Naive thymus-derived CD8-positive, alpha-beta T cell (primary cell): ENCODE measurements at regions not wholly inside any gene's neighbourhood (a gene's known extent, or its start where the extent isn't known, plus 50 kb on each side); places are given as distances from the start of the nearest gene placed in this dataset.

Experiments
- ATAC-seq, 2 donors: fragments of 150-1000 bp; cut with Tn5 transposase in 1 of 2; sonication (Bioruptor Pico), chemical (Tn5 transposase) in 1 of 2; 1 replicate in 1 of 2; 2 replicates in 1 of 2; pipeline ENCODE4 v1.10.0; 2021; ENCODE audit warnings: mild to moderate bottlenecking in 2 of 2, moderate library complexity in 2 of 2
- POLR2A ChIA-PET: fragments of 350-600 bp; sonication (Branson Sonifier 250); formaldehyde crosslinking; loops from one replicate; lab custom pipeline; 2021; ENCODE audit warnings: antibody characterized with exemption; lab: Charles Lee
- DNase-seq, 10 donors: peaks; one replicate each; pipeline versions ENCODE4 v3.0.0 to v3.0.0-alpha.2; 2020 to 2022
- H3K27ac Mint-ChIP-seq, 10 donors: one replicate each; pipeline ENCODE4 v1.8.0; 2020 to 2022; ENCODE audit warnings: mild to moderate bottlenecking in 10 of 10, mixed read lengths in 10 of 10, moderate library complexity in 4 of 10, inconsistent platforms in 1 of 10
- H3K27me3 Mint-ChIP-seq, 5 donors: one replicate each; pipeline ENCODE4 v1.8.0; 2021 to 2022; ENCODE audit warnings: mixed read lengths in 5 of 5
- H3K36me3 Mint-ChIP-seq, 3 donors: one replicate each; pipeline ENCODE4 v1.8.0; 2020 to 2022; ENCODE audit warnings: mixed read lengths in 3 of 3, mild to moderate bottlenecking in 2 of 3, inconsistent platforms in 1 of 3
- H3K4me1 Mint-ChIP-seq, 4 donors: one replicate each; pipeline ENCODE4 v1.8.0; 2021 to 2022; ENCODE audit warnings: mixed read lengths in 4 of 4
- H3K4me3 Mint-ChIP-seq, 10 donors: one replicate each; pipeline ENCODE4 v1.8.0; 2020 to 2022; ENCODE audit warnings: mild to moderate bottlenecking in 10 of 10, mixed read lengths in 10 of 10, moderate library complexity in 6 of 10, inconsistent platforms in 1 of 10
- H3K9me3 Mint-ChIP-seq, 9 donors: one replicate each; pipeline ENCODE4 v1.8.0; 2020 to 2022; ENCODE audit warnings: mixed read lengths in 9 of 9, mild to moderate bottlenecking in 3 of 9, inconsistent platforms in 1 of 9, moderate library complexity in 1 of 9

DNA sequence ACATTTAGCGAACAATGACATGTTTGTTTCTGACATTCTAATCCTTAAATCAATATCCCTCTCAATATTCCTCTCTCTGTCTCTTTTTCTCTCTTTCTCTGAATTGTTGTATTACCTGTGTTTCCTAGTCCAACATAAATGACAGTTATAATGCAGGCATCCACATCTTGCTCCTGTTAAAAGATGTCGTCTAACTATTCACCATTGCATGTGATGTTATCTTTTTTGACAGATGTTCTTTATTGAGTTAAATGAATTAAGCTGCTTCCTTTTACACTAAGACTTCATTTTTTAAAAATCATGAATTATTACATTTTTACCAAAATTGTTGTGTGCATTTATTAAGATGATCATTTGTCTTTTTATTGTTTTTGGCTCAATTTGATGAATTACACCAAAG lies 527.5 kb downstream of the PRR16 start:
- no peak for DNase-seq
- H3K36me3 Mint-ChIP-seq: no peaks in the 10 kb centered on the region
- H3K27me3 Mint-ChIP-seq: no peaks in the 10 kb centered on the region
- no peak overlapping the region for H3K4me3 Mint-ChIP-seq
- POLR2A ChIA-PET: no interaction called here
- H3K4me1 Mint-ChIP-seq: no peaks in the 10 kb centered on the region
- peaks cover 0 to 9% (median 0%) of the 10 kb centered on the region in 9 donors for H3K9me3 Mint-ChIP-seq
- no peak overlapping the region for H3K27ac Mint-ChIP-seq
- ATAC-seq: no peak

DNA sequence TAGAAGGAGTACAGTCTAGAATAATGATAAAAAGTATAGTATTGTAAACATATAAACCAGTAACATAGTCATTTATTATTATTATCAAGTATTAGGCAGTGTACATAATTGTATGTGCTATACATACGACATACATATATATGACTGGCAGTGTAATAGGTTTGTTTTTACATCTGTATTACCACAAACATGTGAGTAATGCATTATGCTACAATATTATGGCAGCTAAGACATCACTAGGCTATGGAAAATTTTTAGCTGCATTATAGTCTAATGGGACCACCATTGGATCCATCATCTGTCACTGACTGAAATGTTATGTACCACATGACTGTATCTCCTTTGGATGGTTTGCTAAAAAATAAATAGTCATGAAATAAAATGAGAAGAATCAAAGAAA lies 530.0 kb downstream of the PRR16 start:
- Mint-ChIP-seq H3K36me3 (no peaks in the 10 kb centered on the region), H3K4me1 (no peaks in the 10 kb centered on the region), H3K27me3 (no peaks in the 10 kb centered on the region), H3K27ac (no peak overlapping the region), H3K9me3 (peaks cover 0 to 9% (median 0%) of the 10 kb centered on the region in 9 donors), H3K4me3 (no peak overlapping the region)
- DNase-seq: no peak
- no peak for ATAC-seq
- POLR2A ChIA-PET: no interaction called here

DNA sequence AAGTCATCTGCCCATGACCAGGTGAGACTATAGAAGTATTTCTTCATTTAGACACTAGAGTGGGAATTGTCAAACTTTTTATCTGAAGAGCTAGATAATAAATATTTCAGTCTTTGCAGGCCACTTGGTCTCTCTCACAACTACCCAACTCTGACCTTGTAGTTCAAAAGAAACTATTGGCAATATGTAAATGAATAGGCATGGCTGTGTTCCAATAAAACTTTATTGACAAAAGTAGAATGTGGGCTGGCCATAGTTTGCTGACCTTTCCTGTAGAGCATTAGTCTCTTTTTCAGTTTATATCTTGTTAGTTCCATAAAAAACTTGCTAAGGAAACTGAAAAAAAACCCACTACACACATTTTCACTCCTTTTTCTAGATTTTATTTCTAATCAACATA lies 535.5 kb downstream of the PRR16 start:
- H3K36me3 Mint-ChIP-seq: no peaks in the 10 kb centered on the region
- H3K27me3 Mint-ChIP-seq: no peaks in the 10 kb centered on the region
- H3K27ac Mint-ChIP-seq: no peak overlapping the region
- ATAC-seq: no peak
- H3K4me3 Mint-ChIP-seq: no peak overlapping the region
- H3K4me1 Mint-ChIP-seq: no peaks in the 10 kb centered on the region
- DNase-seq: no peak
- POLR2A ChIA-PET: no interaction called here
- peaks cover 0 to 10% (median 2%) of the 10 kb centered on the region in 9 donors for H3K9me3 Mint-ChIP-seq

- no peaks in the 10 kb centered on the region for H3K27me3 Mint-ChIP-seq
- POLR2A ChIA-PET: no interaction called here
These were observed 542.1 kb downstream of the PRR16 start for GRCh38 chr5:121006217-121006616.

GRCh38 chr5:121008041-121008440 lies 543.9 kb downstream of the PRR16 start:
- no peak for DNase-seq
- H3K4me1 Mint-ChIP-seq: no peaks in the 10 kb centered on the region
- no peak overlapping the region for H3K27ac Mint-ChIP-seq
- no peaks in the 10 kb centered on the region for H3K27me3 Mint-ChIP-seq
- ATAC-seq: no peak
- POLR2A ChIA-PET: no interaction called here
- no peaks in the 10 kb centered on the region for H3K36me3 Mint-ChIP-seq
- peak overlapping the region in 1 of 10 donors; percentile 55 for H3K4me3 Mint-ChIP-seq
- H3K9me3 Mint-ChIP-seq: peaks cover 0 to 15% (median 2%) of the 10 kb centered on the region in 9 donors

More at GRCh38 chr5:121006217-121006616, 542.1 kb downstream of the PRR16 start:
- peaks cover 0 to 15% (median 2%) of the 10 kb centered on the region in 9 donors for H3K9me3 Mint-ChIP-seq
- no peaks in the 10 kb centered on the region for H3K4me1 Mint-ChIP-seq
- DNase-seq: no peak
- no peak for ATAC-seq
- H3K36me3 Mint-ChIP-seq: no peaks in the 10 kb centered on the region
- H3K27ac Mint-ChIP-seq: no peak overlapping the region
- H3K4me3 Mint-ChIP-seq: no peak overlapping the region

DNA sequence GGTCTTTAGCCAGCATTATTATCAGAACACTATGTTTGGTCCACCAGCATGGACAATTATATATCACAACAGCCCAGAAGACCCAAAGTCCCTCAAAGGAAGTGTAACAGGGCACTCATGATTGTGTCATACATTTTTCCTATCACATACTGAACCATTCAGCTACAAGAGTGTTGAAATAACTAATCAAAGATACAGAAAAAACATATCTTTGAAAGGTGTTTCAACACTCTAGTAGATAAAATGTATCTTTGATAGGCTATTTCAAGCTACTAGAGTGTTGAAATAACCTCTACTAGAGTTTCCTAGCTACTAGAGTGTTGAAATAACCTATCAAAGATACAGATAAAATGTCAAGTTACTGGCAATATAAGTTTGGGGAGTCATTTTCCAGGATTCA lies 545.0 kb downstream of the PRR16 start:
- Mint-ChIP-seq H3K36me3 (no peaks in the 10 kb centered on the region), H3K9me3 (peaks cover 0 to 10% (median 2%) of the 10 kb centered on the region in 9 donors), H3K27me3 (no peaks in the 10 kb centered on the region), H3K4me1 (no peaks in the 10 kb centered on the region), H3K27ac (no peak overlapping the region), H3K4me3 (no peak overlapping the region)
- DNase-seq (no peak), ATAC-seq (no peak)
- POLR2A ChIA-PET: no interaction called here

- POLR2A ChIA-PET: no interaction called here
- DNase-seq: no peak
These were observed 553.9 kb downstream of the PRR16 start for GRCh38 chr5:121018004-121018403.

DNA sequence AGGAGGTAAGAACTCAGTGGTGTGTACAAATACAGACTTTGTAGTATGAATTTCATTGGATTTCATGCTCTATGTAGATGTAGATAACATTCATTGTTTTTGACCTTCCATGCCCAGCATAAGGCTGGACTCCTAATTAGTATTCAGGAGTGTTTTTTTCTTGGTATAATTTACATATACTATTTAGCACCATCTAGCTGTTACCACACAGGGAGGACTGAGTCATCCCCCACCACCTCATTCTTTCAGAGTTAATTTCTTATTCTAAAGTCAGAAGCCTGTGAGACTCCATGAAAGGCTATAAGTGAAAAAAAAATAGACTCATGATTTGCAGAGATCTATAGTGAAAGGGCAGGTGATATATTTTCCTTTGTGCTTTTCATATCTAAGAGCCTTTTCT lies 555.0 kb downstream of the PRR16 start:
- POLR2A ChIA-PET: no interaction called here
- no peak overlapping the region for H3K4me3 Mint-ChIP-seq
- DNase-seq (no peak), ATAC-seq (no peak)
- H3K27me3 Mint-ChIP-seq: peaks cover 0 to 2% (median 0%) of the 10 kb centered on the region in 5 donors
- no peak overlapping the region for H3K27ac Mint-ChIP-seq
- peaks cover 0 to 33% (median 4%) of the 10 kb centered on the region in 9 donors for H3K9me3 Mint-ChIP-seq
- no peaks in the 10 kb centered on the region for H3K36me3 Mint-ChIP-seq
- no peaks in the 10 kb centered on the region for H3K4me1 Mint-ChIP-seq

More at GRCh38 chr5:121018004-121018403, 553.9 kb downstream of the PRR16 start:
- Mint-ChIP-seq H3K4me1 (no peaks in the 10 kb centered on the region), H3K27ac (no peak overlapping the region), H3K36me3 (no peaks in the 10 kb centered on the region), H3K9me3 (peaks cover 0 to 33% (median 4%) of the 10 kb centered on the region in 9 donors), H3K27me3 (peaks cover 0 to 1% (median 0%) of the 10 kb centered on the region in 5 donors), H3K4me3 (no peak overlapping the region)
- ATAC-seq: no peak

- POLR2A ChIA-PET: no interaction called here
- DNase-seq: no peak
- H3K9me3 Mint-ChIP-seq: peaks cover 0 to 33% (median 4%) of the 10 kb centered on the region in 9 donors
- H3K27ac Mint-ChIP-seq: no peak overlapping the region
- no peaks in the 10 kb centered on the region for H3K4me1 Mint-ChIP-seq
- no peak for ATAC-seq
- H3K27me3 Mint-ChIP-seq: peaks cover 0 to 2% (median 0%) of the 10 kb centered on the region in 5 donors
- no peaks in the 10 kb centered on the region for H3K36me3 Mint-ChIP-seq
- H3K4me3 Mint-ChIP-seq: peak overlapping the region in 1 of 10 donors; percentile 8
These were observed 555.6 kb downstream of the PRR16 start for GRCh38 chr5:121019734-121020133.

GRCh38 chr5:121021681-121022080 lies 557.6 kb downstream of the PRR16 start:
- no peak for DNase-seq

DNA sequence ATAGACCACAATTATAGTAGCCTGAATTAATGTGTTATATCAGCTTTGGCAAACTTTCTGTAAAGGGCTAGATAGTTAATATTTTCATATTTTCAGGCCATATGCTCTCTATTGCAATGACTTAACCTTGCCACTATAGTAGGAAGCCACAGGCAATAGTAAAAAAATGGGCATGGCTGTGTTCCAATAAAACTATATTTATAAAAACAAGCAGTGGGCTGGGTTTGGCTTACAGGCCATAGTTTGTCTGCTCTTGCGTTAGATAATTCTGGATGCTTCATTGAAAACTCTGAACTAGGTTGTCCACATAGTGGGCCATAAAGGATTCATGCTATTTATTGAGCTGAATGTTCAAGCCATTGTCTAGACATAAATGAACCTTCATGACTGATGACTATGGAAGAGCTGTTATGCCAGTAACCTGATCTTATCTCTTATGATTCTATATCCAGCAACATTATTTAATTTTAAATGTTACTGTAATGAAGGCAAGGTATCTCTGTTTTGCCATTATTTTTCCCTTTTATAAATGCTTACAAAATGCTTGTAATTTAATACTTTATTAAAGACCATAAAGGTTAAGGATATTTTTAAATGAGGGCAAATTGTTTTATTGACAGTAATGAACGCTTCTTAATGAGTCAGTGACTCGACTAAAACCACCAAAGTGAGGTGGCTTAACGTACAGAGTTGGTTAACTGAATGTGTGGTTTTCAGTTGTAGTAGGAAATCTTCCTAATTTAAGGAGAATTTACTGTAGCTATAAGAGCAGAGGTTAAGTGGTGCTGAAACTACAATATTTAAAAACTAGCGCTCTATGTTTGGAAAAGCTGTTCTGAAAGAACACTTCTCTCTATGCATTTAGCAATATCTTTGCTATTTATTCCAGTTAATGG lies 560.6 kb downstream of the PRR16 start:
- ATAC-seq (no peak), DNase-seq (no peak)
- Mint-ChIP-seq H3K36me3 (no peaks in the 10 kb centered on the region), H3K27me3 (peaks cover 0 to 2% (median 0%) of the 10 kb centered on the region in 5 donors), H3K9me3 (peaks cover 0 to 12% (median 2%) of the 10 kb centered on the region in 9 donors), H3K4me1 (no peaks in the 10 kb centered on the region), H3K4me3 (no peak overlapping the region), H3K27ac (no peak overlapping the region)
- POLR2A ChIA-PET: no interaction called here

More at GRCh38 chr5:121021681-121022080, 557.6 kb downstream of the PRR16 start:
- H3K4me3 Mint-ChIP-seq: no peak overlapping the region
- H3K36me3 Mint-ChIP-seq: no peaks in the 10 kb centered on the region
- H3K9me3 Mint-ChIP-seq: peaks cover 0 to 33% (median 2%) of the 10 kb centered on the region in 9 donors
- peaks cover 0 to 2% (median 0%) of the 10 kb centered on the region in 5 donors for H3K27me3 Mint-ChIP-seq
- POLR2A ChIA-PET: no interaction called here
- no peak for ATAC-seq
- no peaks in the 10 kb centered on the region for H3K4me1 Mint-ChIP-seq
- no peak overlapping the region for H3K27ac Mint-ChIP-seq

DNA sequence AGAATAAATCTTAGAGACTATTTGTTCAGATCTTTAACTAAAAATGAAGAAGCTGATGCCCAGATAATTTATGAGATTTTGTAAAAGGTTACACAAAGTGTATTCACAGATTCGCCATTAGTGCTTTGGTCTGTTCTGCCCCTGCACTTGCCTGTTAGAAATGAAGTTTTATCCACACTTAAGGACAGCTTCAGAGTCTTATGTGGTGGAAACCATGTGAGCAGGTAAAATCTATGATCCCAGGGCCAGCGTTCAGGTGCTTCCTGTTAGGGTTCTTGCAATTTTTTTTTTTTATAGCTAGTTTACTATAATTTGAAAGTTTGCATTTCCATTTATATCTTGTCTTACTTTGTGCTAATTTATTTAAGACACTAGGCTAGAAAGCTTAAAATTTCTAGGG lies 561.6 kb downstream of the PRR16 start:
- no peaks in the 10 kb centered on the region for H3K36me3 Mint-ChIP-seq
- no peak overlapping the region for H3K4me3 Mint-ChIP-seq
- DNase-seq: no peak
- no peak for ATAC-seq
- peaks cover 0 to 2% (median 0%) of the 10 kb centered on the region in 5 donors for H3K27me3 Mint-ChIP-seq
- POLR2A ChIA-PET: no interaction called here
- H3K27ac Mint-ChIP-seq: no peak overlapping the region
- H3K4me1 Mint-ChIP-seq: no peaks in the 10 kb centered on the region
- H3K9me3 Mint-ChIP-seq: peaks cover 0 to 12% (median 0%) of the 10 kb centered on the region in 9 donors

GRCh38 chr5:121027636-121028035 lies 563.5 kb downstream of the PRR16 start:
- POLR2A ChIA-PET: no interaction called here
- Mint-ChIP-seq H3K4me3 (no peak overlapping the region), H3K27me3 (peaks cover 0 to 2% (median 0%) of the 10 kb centered on the region in 5 donors), H3K36me3 (no peaks in the 10 kb centered on the region), H3K4me1 (no peaks in the 10 kb centered on the region), H3K9me3 (peaks cover 0 to 8% (median 0%) of the 10 kb centered on the region in 9 donors), H3K27ac (no peak overlapping the region)
- ATAC-seq: no peak
- DNase-seq: no peak
